Spleen (tissue), 11 donors: ENCODE measurements at regions not wholly inside any gene's neighbourhood (a gene's known extent, or its start where the extent isn't known, plus 50 kb on each side); places are given as distances from the start of the nearest gene placed in this dataset.

Experiments used
- DNase-seq: peaks from one replicate; pipeline ENCODE4 v3.0.0-alpha.2; 2020
- H3K27ac ChIP-seq, 8 donors: fragments of 200-600 bp; sonication (generic) in 7 of 8; 1 replicate in 4 of 8; 2 replicates in 4 of 8; pipeline versions ENCODE4 v1.5.0 to v1.8.0; 2016 to 2021; ENCODE audit warnings: inconsistent platforms in 4 of 8, mild to moderate bottlenecking in 4 of 8, moderate library complexity in 1 of 8
- H3K27me3 ChIP-seq, 7 donors: fragments of 200-600 bp; sonication (generic) in 6 of 7; replicated peaks in 1 of 7; 1 replicate in 4 of 7; 2 replicates in 3 of 7; pipeline versions ENCODE4 v1.5.0 to v1.8.0; 2016 to 2021; ENCODE audit warnings: inconsistent platforms in 3 of 7, mild to moderate bottlenecking in 1 of 7
- H3K36me3 ChIP-seq, 6 donors: fragments of 200-600 bp; sonication (generic) in 5 of 6; 1 replicate in 4 of 6; 2 replicates in 2 of 6; pipeline versions ENCODE4 v1.5.0 to v1.8.0; 2016 to 2021; ENCODE audit warnings: inconsistent platforms in 2 of 6
- H3K4me1 ChIP-seq, 6 donors: fragments of 200-600 bp; sonication (generic) in 5 of 6; 1 replicate in 3 of 6; 2 replicates in 3 of 6; pipeline versions ENCODE4 v1.5.0 to v1.8.0; 2016 to 2021; ENCODE audit warnings: inconsistent platforms in 3 of 6
- H3K4me3 ChIP-seq, 8 donors: fragments of 200-600 bp; sonication (generic) in 7 of 8; 1 replicate in 4 of 8; 2 replicates in 4 of 8; pipeline versions ENCODE4 v1.5.0 to v1.8.0; 2016 to 2021; ENCODE audit warnings: inconsistent platforms in 4 of 8, mild to moderate bottlenecking in 4 of 8, moderate library complexity in 2 of 8
- H3K9me3 ChIP-seq, 8 donors: fragments of 200-600 bp; sonication (generic) in 7 of 8; 1 replicate in 4 of 8; 2 replicates in 4 of 8; pipeline versions ENCODE4 v1.5.0 to v1.8.0; 2016 to 2021; ENCODE audit warnings: inconsistent platforms in 4 of 8
- POLR2A ChIP-seq, 3 donors: fragments of 450-650 bp; IDR thresholded peaks; one replicate each; pipeline ENCODE4 v1.5.1; 2017; ENCODE audit warnings: antibody characterized with exemption in 3 of 3, mild to moderate bottlenecking in 1 of 3
- POLR2AphosphoS5 ChIP-seq, 3 donors: sonication (generic); formaldehyde crosslinking; IDR thresholded peaks; one replicate each; pipeline ENCODE4 v1.5.1; 2017; ENCODE audit warnings: antibody characterized with exemption in 3 of 3
- WGBS, 5 donors: extraction: QIAGEN DNeasy Blood & Tissue Kit in 3 of 5; methylation state at CpG; one replicate each; pipeline versions ENCODE4 v1.1.5 to v1.1.7; 2013 to 2018; 5-methylcytosine and 5-hydroxymethylcytosine counted together
- intact Hi-C: fragments of 100-400 bp; cut with DNase I; formaldehyde crosslinking; loops from one replicate; pipeline ENCODE4 v1.15.0; 2023; ENCODE audit warnings: low total_unique reads
- TF ChIP-seq, protein P1 (sequence below), 11 experiments: fragments of 200-600 bp in 7 of 11; fragments of 450-650 bp in 4 of 11; sonication (generic) in 4 of 11; IDR thresholded peaks in 8 of 11; conservative IDR thresholded peaks in 3 of 11; 1 replicate in 7 of 11; 2 replicates in 4 of 11; pipeline versions ENCODE4 v1.4.0 to v1.8.0; 2016 to 2021; ENCODE audit warnings: antibody characterized with exemption in 11 of 11, inconsistent platforms in 4 of 11, mild to moderate bottlenecking in 1 of 11
- donor health status: healthy with polysubstance abuse.
- donor health status: DM: no; HTN: no; CAD: no; lungs with moderate emphysema.
- donor health status: DM: no; HTN: no; CAD: no.
- donor health status: Bipolar disorder and iron deficiency.
- donor health status: healthy.
- donor health status: DM: no; HTN: no; CAD: no.
- donor health status: DM: yes; HTN: yes; CAD: no.

DNA sequence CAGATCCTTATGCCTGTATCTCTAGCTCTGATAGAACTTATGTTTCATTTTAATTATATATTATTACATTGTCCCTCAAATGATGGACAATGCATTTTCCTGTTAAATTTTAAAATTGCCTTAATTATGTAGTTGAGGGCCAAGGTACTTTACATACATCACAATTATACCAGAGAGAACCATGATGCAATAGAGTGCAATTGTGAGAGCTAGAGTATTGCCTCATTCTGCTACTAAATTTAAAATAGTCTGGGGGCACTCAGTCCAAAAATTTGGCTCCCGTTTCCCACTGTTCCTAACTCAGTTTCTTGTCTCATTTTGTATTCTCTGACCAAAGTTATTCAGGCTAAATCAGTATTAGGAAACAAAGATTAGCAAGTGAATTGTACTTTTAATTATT, 378.5 kb upstream of the ZFP42 start:
- no peaks in the 10 kb centered on the region for H3K9me3 ChIP-seq
- TF ChIP-seq POLR2A (IDR thresholded peaks at IDR 0.05) = no peak
- TF ChIP-seq, protein P1, sequence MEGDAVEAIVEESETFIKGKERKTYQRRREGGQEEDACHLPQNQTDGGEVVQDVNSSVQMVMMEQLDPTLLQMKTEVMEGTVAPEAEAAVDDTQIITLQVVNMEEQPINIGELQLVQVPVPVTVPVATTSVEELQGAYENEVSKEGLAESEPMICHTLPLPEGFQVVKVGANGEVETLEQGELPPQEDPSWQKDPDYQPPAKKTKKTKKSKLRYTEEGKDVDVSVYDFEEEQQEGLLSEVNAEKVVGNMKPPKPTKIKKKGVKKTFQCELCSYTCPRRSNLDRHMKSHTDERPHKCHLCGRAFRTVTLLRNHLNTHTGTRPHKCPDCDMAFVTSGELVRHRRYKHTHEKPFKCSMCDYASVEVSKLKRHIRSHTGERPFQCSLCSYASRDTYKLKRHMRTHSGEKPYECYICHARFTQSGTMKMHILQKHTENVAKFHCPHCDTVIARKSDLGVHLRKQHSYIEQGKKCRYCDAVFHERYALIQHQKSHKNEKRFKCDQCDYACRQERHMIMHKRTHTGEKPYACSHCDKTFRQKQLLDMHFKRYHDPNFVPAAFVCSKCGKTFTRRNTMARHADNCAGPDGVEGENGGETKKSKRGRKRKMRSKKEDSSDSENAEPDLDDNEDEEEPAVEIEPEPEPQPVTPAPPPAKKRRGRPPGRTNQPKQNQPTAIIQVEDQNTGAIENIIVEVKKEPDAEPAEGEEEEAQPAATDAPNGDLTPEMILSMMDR (IDR thresholded peaks at IDR 0.05 in 8 of 11, conservative IDR thresholded peaks at IDR 0.05 in 3 of 11) = no peak
- no peak overlapping the region for H3K27ac ChIP-seq
- no peaks in the 10 kb centered on the region for H3K4me1 ChIP-seq
- 50 to 72% (median 63%) methylated on average over 1 of the region's 1 CpG for WGBS, 5 donors
- H3K4me3 ChIP-seq = no peak overlapping the region
- H3K36me3 ChIP-seq = no peaks in the 10 kb centered on the region
- no peaks in the 10 kb centered on the region for H3K27me3 ChIP-seq
- intact Hi-C loops = no loop called here
- DNase-seq = no peak

DNA sequence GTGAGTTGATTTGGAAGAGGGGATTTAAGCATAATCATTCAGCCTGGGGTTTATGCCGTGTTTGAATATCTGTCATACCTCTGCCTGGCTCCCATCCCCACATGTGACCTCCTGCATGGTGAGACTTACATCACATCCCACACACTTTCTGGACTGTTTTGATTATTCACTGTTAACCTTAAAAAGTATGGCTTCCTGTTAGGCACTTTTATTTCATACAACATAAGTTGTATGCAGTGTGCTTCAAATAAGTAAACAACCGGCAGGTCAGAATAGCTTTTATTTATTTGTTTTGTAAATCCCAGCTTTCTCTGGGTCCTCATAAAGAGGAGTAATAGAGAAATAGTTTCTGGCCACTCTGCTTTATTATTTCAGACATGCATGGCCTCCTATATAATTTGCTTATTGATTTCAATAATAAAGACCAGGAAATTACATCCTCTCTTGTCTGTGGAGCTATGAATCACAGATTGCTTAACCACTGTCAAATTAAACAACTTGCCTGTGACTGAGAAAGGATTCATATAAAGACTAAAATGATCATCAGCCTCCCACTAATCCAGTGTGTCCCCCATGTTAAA, 376.8 kb upstream of the ZFP42 start:
- no peaks in the 10 kb centered on the region for H3K4me1 ChIP-seq
- TF ChIP-seq POLR2A (IDR thresholded peaks at IDR 0.05) (no peak), POLR2AphosphoS5 (IDR thresholded peaks at IDR 0.05) (no peak)
- TF ChIP-seq, protein P1 (IDR thresholded peaks at IDR 0.05 in 8 of 11, conservative IDR thresholded peaks at IDR 0.05 in 3 of 11) = no peak
- H3K36me3 ChIP-seq = no peaks in the 10 kb centered on the region
- intact Hi-C loops = no loop called here
- DNase-seq = no peak
- peaks cover 0 to 8% (median 0%) of the 10 kb centered on the region in 8 donors for H3K9me3 ChIP-seq
- H3K27ac ChIP-seq = no peak overlapping the region
- 71 to 86% (median 86%) methylated on average over 2 of the region's 2 CpGs for WGBS, 5 donors
- H3K4me3 ChIP-seq = no peak overlapping the region
- H3K27me3 ChIP-seq = no peaks in the 10 kb centered on the region

DNA sequence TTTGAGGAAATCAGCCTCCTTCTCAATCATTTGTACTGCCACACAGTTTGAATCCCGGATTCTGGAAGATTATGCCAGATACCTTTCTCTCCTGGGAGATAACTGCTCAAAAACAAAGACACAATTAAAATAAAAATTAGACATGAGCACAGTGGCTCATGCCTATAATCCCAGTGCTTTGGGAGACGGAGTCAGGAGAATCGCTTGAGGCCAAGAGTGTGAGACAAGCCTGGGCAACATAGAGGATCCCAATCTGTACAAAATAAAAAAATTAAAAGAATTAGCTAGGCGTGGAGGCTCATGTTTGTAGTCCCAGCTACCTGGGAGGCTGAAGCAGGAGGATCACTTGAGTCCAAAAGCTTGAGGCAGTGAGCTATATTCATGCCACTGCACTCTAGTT, 376.3 kb upstream of the ZFP42 start:
- no peak for TF ChIP-seq POLR2A (IDR thresholded peaks at IDR 0.05)
- TF ChIP-seq, protein P1 (IDR thresholded peaks at IDR 0.05 in 8 of 11, conservative IDR thresholded peaks at IDR 0.05 in 3 of 11) = no peak
- no peak for TF ChIP-seq POLR2AphosphoS5 (IDR thresholded peaks at IDR 0.05)
- Histone ChIP-seq H3K4me1 (no peaks in the 10 kb centered on the region), H3K27ac (no peak overlapping the region), H3K36me3 (no peaks in the 10 kb centered on the region), H3K4me3 (no peak overlapping the region), H3K9me3 (peaks cover 0 to 14% (median 0%) of the 10 kb centered on the region in 8 donors), H3K27me3 (no peaks in the 10 kb centered on the region)
- no peak for DNase-seq
- intact Hi-C loops = no loop called here
- 56 to 73% (median 58%) methylated on average over 4 of the region's 4 CpGs for WGBS, 5 donors

DNA sequence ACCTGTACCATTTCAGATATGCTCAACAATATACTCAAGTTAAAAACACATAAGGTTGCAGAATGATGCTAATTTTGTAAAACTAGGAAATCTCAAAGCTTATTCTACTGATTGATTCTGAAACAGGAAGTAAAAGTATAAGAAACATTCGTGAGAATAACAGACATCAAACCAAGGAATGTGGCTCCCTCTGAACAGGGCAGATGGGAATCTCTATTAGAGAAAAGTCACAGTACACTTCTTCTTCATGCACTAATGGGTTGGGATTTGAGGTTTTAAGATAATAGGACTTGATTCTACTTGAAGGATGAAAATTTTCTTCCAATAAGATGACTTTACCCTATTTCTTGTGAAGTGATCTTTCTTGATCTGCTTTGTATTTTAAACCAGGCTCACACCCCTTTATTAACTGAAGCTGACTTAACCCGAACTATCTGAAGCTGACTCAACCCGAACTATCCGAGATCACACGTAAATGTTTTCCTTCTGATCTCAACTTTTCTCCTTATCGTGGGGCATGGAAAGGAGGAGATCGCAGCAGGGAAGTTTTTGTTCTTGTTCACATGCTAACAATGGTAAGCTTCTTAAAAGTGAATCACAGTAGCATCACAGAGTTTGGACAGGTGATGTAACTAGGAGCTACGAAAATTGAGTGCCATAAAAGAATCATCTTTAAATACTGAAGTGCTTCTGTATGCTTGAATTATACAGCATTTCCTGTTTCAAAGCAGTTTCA, 363.1 kb upstream of the ZFP42 start:
- DNase-seq = no peak
- H3K4me3 ChIP-seq = no peak overlapping the region
- H3K36me3 ChIP-seq = no peaks in the 10 kb centered on the region
- no peaks in the 10 kb centered on the region for H3K4me1 ChIP-seq
- intact Hi-C loops = no loop called here
- no peak overlapping the region for H3K27ac ChIP-seq
- H3K9me3 ChIP-seq = peaks cover 0 to 19% (median 6%) of the 10 kb centered on the region in 8 donors
- 65 to 70% (median 68%) methylated on average over 8 of the region's 8 CpGs for WGBS, 5 donors
- TF ChIP-seq POLR2A (IDR thresholded peaks at IDR 0.05) (no peak), POLR2AphosphoS5 (IDR thresholded peaks at IDR 0.05) (no peak)
- TF ChIP-seq, protein P1 (IDR thresholded peaks at IDR 0.05 in 8 of 11, conservative IDR thresholded peaks at IDR 0.05 in 3 of 11) = no peak
- H3K27me3 ChIP-seq = no peaks in the 10 kb centered on the region
